SK-N-SH treated with all-trans-retinoic acid at 6 μM for 48 hours (cell line): ENCODE measurements at regions not wholly inside any gene's neighbourhood (a gene's known extent, or its start where the extent isn't known, plus 50 kb on each side); places are given as distances from the start of the nearest gene placed in this dataset.

ENCODE experiments used
- ATAC-seq: fragments of 200-7000 bp; cut with Tn5 transposase; 3 replicates; pipeline ENCODE4 v1.9.1; 2020; ENCODE audit warnings: mild to moderate bottlenecking, moderate library complexity
- ARNTL ChIP-seq: fragments of 450-650 bp; formaldehyde crosslinking; IDR thresholded peaks from 2 replicates; pipeline ENCODE4 v1.5.0; 2020; ENCODE audit warnings: low read depth, mild to moderate bottlenecking, moderate library complexity, borderline replicate concordance
- BACH2 ChIP-seq: fragments of 250-450 bp; sonication (Bioruptor Pico); IDR thresholded peaks from 2 replicates; pipeline ENCODE4 v1.9.0; 2021; ENCODE audit warnings: mild to moderate bottlenecking, borderline replicate concordance
- CREB5 ChIP-seq: fragments of 250-450 bp; sonication (Bioruptor Pico); IDR thresholded peaks from 2 replicates; pipeline ENCODE4 v1.5.1; 2020; ENCODE audit warnings: low read depth, mild to moderate bottlenecking, moderate library complexity
- CSDC2 ChIP-seq: fragments of 250-450 bp; sonication (Bioruptor Pico); IDR thresholded peaks from 2 replicates; pipeline ENCODE4 v1.5.0; 2020; ENCODE audit warnings: mild to moderate bottlenecking, moderate library complexity
- CSRNP3 ChIP-seq: fragments of 250-450 bp; sonication (Bioruptor Pico); IDR thresholded peaks from 2 replicates; pipeline ENCODE4 v1.5.1; 2021; ENCODE audit warnings: mild to moderate bottlenecking, moderate library complexity
- ESRRG ChIP-seq: fragments of 250-450 bp; sonication (Bioruptor Pico); IDR thresholded peaks from 2 replicates; pipeline ENCODE4 v1.6.1; 2021; ENCODE audit warnings: mild to moderate bottlenecking
- GLIS3 ChIP-seq: fragments of 250-450 bp; sonication (Bioruptor Pico); IDR thresholded peaks from 2 replicates; pipeline ENCODE4 v1.5.0; 2020; ENCODE audit warnings: mild to moderate bottlenecking, moderate library complexity
- ISL1 ChIP-seq: fragments of 250-450 bp; sonication (Bioruptor Pico); IDR thresholded peaks from 2 replicates; pipeline ENCODE4 v2.1.2; 2022; ENCODE audit warnings: mild to moderate bottlenecking, moderate library complexity
- OSR1 ChIP-seq: fragments of 250-450 bp; sonication (Bioruptor Pico); IDR thresholded peaks from 2 replicates; pipeline ENCODE4 v1.8.0; 2022; ENCODE audit warnings: moderate library complexity, mild to moderate bottlenecking, inconsistent platforms
- PATZ1 ChIP-seq: fragments of 250-450 bp; sonication (Bioruptor Pico); IDR thresholded peaks from 2 replicates; pipeline ENCODE4 v1.8.0; 2020; ENCODE audit warnings: mild to moderate bottlenecking, moderate library complexity, borderline replicate concordance
- POU6F1 ChIP-seq: fragments of 250-450 bp; sonication (Bioruptor Pico); IDR thresholded peaks from 2 replicates; pipeline ENCODE4 v1.8.0; 2021; ENCODE audit warnings: low read depth, mild to moderate bottlenecking, moderate library complexity, borderline replicate concordance
- PPARA ChIP-seq: fragments of 250-450 bp; sonication (Bioruptor Pico); IDR thresholded peaks from 2 replicates; pipeline ENCODE4 v1.5.0; 2020; ENCODE audit warnings: mild to moderate bottlenecking, borderline replicate concordance
- RARB ChIP-seq: fragments of 250-450 bp; sonication (Bioruptor Pico); IDR thresholded peaks from 2 replicates; pipeline ENCODE4 v1.8.0; 2021; ENCODE audit warnings: mild to moderate bottlenecking, moderate library complexity
- SNAI2 ChIP-seq: fragments of 250-450 bp; sonication (Bioruptor Pico); IDR thresholded peaks from 2 replicates; pipeline ENCODE4 v1.5.0; 2020; ENCODE audit warnings: mild to moderate bottlenecking, moderate library complexity
- TCF4 ChIP-seq: fragments of 250-450 bp; sonication (Bioruptor Pico); IDR thresholded peaks from 2 replicates; pipeline ENCODE4 v1.8.0; 2021; ENCODE audit warnings: mild to moderate bottlenecking, moderate library complexity, borderline replicate concordance
- TOX ChIP-seq: fragments of 250-450 bp; sonication (Bioruptor Pico); IDR thresholded peaks from 2 replicates; pipeline ENCODE4 v1.8.0; 2021; ENCODE audit warnings: mild to moderate bottlenecking, moderate library complexity, borderline replicate concordance
- ZC3H10 ChIP-seq: fragments of 250-450 bp; sonication (Bioruptor Pico); IDR thresholded peaks from 2 replicates; pipeline ENCODE4 v1.5.1; 2021; ENCODE audit warnings: mild to moderate bottlenecking, moderate library complexity
- ZFP3 ChIP-seq: fragments of 250-450 bp; sonication (Bioruptor Pico); IDR thresholded peaks from 2 replicates; pipeline ENCODE4 v1.5.0; 2020; ENCODE audit warnings: mild to moderate bottlenecking, moderate library complexity
- ZFP30 ChIP-seq: fragments of 450-650 bp; formaldehyde crosslinking; IDR thresholded peaks from 2 replicates; pipeline ENCODE4 v1.5.0; 2022; ENCODE audit warnings: mild to moderate bottlenecking, moderate library complexity
- ZNF565 ChIP-seq: fragments of 450-650 bp; formaldehyde crosslinking; conservative IDR thresholded peaks from 2 replicates; pipeline ENCODE4 v1.5.0; 2020; ENCODE audit warnings: low read depth, mild to moderate bottlenecking, moderate library complexity
- ZNF70 ChIP-seq: fragments of 450-650 bp; formaldehyde crosslinking; IDR thresholded peaks from 2 replicates; pipeline ENCODE4 v1.5.0; 2020; ENCODE audit warnings: mild to moderate bottlenecking, moderate library complexity
- ZNF8 ChIP-seq: fragments of 450-650 bp; formaldehyde crosslinking; IDR thresholded peaks from 2 replicates; pipeline ENCODE4 v1.5.0; 2020; ENCODE audit warnings: mild to moderate bottlenecking, moderate library complexity
- TF ChIP-seq, protein P1 (sequence below): fragments of 250-450 bp; sonication (Bioruptor Pico); IDR thresholded peaks from 2 replicates; pipeline ENCODE4 v1.5.0; 2020; ENCODE audit warnings: mild to moderate bottlenecking, moderate library complexity

DNA sequence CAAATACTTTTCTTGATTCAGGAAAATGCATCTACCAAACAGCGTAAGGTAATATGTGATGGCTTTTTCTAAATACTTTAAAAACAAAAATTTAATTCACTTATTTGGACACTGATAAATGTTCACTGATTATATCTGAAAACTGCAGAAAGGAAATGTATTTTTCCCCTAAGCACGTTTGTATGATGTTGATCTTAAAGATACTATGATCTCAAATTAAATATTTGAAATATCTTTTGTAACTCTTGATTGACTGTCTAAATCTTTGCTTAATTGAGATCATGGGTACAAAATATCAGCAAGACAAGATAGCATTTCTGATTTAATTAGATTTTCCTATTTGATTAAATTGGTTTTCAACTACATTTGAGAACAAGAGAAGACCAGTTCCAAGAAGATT is 281.0 kb upstream of the UGT8 start:
- no peak for ATAC-seq
- TF ChIP-seq TOX (CRISPR knock-in tag) = no peak
- TF ChIP-seq ZNF565 = no peak
- TF ChIP-seq GLIS3 = no peak
- TF ChIP-seq ZFP30 (CRISPR knock-in tag) = no peak
- no peak for TF ChIP-seq PATZ1 (CRISPR knock-in tag)
- TF ChIP-seq CSDC2 (CRISPR knock-in tag) = no peak
- no peak for TF ChIP-seq CREB5 (CRISPR knock-in tag)
- TF ChIP-seq POU6F1 (CRISPR knock-in tag) = no peak
- no peak for TF ChIP-seq ZFP3 (CRISPR knock-in tag)
- no peak for TF ChIP-seq SNAI2 (CRISPR knock-in tag)
- no peak for TF ChIP-seq OSR1 (CRISPR knock-in tag)
- no peak for TF ChIP-seq PPARA (CRISPR knock-in tag)
- peak; percentile 32; the same call in 1 of the 2 replicates for TF ChIP-seq TCF4 (CRISPR knock-in tag)
- no peak for TF ChIP-seq ZNF8
- no peak for TF ChIP-seq CSRNP3
- TF ChIP-seq ZC3H10 (CRISPR knock-in tag) = no peak
- no peak for TF ChIP-seq BACH2 (CRISPR knock-in tag)
- no peak for TF ChIP-seq ESRRG (CRISPR knock-in tag)
- no peak for TF ChIP-seq RARB (CRISPR knock-in tag)
- TF ChIP-seq, protein P1, sequence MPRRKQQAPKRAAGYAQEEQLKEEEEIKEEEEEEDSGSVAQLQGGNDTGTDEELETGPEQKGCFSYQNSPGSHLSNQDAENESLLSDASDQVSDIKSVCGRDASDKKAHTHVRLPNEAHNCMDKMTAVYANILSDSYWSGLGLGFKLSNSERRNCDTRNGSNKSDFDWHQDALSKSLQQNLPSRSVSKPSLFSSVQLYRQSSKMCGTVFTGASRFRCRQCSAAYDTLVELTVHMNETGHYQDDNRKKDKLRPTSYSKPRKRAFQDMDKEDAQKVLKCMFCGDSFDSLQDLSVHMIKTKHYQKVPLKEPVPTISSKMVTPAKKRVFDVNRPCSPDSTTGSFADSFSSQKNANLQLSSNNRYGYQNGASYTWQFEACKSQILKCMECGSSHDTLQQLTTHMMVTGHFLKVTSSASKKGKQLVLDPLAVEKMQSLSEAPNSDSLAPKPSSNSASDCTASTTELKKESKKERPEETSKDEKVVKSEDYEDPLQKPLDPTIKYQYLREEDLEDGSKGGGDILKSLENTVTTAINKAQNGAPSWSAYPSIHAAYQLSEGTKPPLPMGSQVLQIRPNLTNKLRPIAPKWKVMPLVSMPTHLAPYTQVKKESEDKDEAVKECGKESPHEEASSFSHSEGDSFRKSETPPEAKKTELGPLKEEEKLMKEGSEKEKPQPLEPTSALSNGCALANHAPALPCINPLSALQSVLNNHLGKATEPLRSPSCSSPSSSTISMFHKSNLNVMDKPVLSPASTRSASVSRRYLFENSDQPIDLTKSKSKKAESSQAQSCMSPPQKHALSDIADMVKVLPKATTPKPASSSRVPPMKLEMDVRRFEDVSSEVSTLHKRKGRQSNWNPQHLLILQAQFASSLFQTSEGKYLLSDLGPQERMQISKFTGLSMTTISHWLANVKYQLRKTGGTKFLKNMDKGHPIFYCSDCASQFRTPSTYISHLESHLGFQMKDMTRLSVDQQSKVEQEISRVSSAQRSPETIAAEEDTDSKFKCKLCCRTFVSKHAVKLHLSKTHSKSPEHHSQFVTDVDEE (CRISPR knock-in tag) = peak; percentile 61; the same call in 1 of the 2 replicates
- TF ChIP-seq ISL1 (CRISPR knock-in tag) = peak; percentile 89
- no peak for TF ChIP-seq ZNF70 (CRISPR knock-in tag)
- TF ChIP-seq ARNTL (CRISPR knock-in tag) = no peak

DNA sequence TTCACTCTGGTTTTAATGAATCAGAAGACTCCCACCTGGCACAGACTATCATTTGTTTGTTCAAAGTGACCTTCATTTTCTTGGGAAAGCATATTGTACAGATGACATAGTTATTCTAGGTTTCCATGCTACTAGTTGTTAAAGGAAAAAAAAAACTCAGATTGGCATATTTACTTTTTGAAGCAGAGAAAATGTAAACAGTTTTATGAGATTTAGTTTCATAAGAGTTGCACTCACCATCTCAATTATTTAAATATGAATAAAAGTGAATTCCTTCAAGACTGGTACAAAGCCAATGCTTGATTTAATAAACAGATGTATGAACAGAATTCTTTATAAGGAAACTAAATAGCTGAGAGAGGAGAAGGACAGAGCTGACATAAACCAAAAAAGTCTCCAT is 280.3 kb upstream of the UGT8 start:
- ATAC-seq = peak; percentile 33; the same call in 2 of the 3 replicates
- TF ChIP-seq GLIS3 (no peak), PATZ1 (CRISPR knock-in tag) (no peak), POU6F1 (CRISPR knock-in tag) (no peak), CREB5 (CRISPR knock-in tag) (no peak), OSR1 (CRISPR knock-in tag) (no peak)
